ENCODE measurements at regions not wholly inside any gene's neighbourhood (a gene's known extent, or its start where the extent isn't known, plus 50 kb on each side); places are given as distances from the start of the nearest gene placed in this dataset.

- TF ChIP-seq SUZ12 (IDR thresholded peaks at IDR 0.05; ENCODE audit: extremely low read depth, insufficient read depth, insufficient read length) (no peak), YY1 (IDR thresholded peaks at IDR 0.05; ENCODE audit: insufficient read depth, insufficient read length) (no peak)
Measured at GRCh38 chr12:83471341-83471740, 784.6 kb downstream of the TMTC2 start.
